K562 (cell line): ENCODE measurements at regions not wholly inside any gene's neighbourhood (a gene's known extent, or its start where the extent isn't known, plus 50 kb on each side); places are given as distances from the start of the nearest gene placed in this dataset.

Experiments used
- ATAC-seq: fragments of 200-7000 bp; cut with Tn5 transposase; 3 replicates; pipeline ENCODE4 v1.9.1; 2020; ENCODE audit warnings: moderate library complexity
- BruUV-seq: library from RNA; stranded (reverse); fragments of 400-500 nt; replicated peaks from 2 replicates; lab custom pipeline; 2021; lab: Mats Ljungman, UMichigan
- CTCF ChIA-PET: fragments of 300-600 bp; formaldehyde crosslinking; extraction: SDS; loops from one replicate; lab custom pipeline; 2021; ENCODE audit warnings: low intra/inter-chr PET ratio; lab: Yijun Ruan, JAX
- POLR2A ChIA-PET: fragments of 300-600, 350-650 bp; sonication (Branson Sonifier 250); formaldehyde crosslinking; extraction: SDS; loops from one replicate; lab custom pipeline; 2021; ENCODE audit warnings: antibody characterized with exemption, inconsistent platforms; lab: Yijun Ruan, JAX
- DNase-seq, 4 experiments: peaks; one replicate each; pipeline versions ENCODE4 v3.0.0 to v3.0.0-alpha.2; 2011 to 2018; ENCODE audit warnings: low spot score in 3 of 4, mixed read lengths in 3 of 4; ENCODE audit errors: extremely low read depth in 1 of 4
- FAIRE-seq: peaks from 2 replicates; lab custom pipeline; 2011; peaks lifted over from hg19 to GRCh38; lab: Jason Lieb, UNC
- H2AFZ ChIP-seq: 2 replicates; pipeline ENCODE4 v1.6.0; 2011; ENCODE audit warnings: low read depth, low read length, control low read depth, inconsistent platforms
- H3K27ac ChIP-seq: fragments of 200-600 bp; 3 replicates; pipeline ENCODE4 v1.8.0; 2011; ENCODE audit warnings: low read depth, mild to moderate bottlenecking, control low read depth, inconsistent platforms, low read length, moderate library complexity, mixed read lengths; ENCODE audit errors: extremely low read depth
- H3K27me3 ChIP-seq, 2 experiments: fragments of 300-600 bp in 1 of 2; 2 replicates in 1 of 2; 3 replicates in 1 of 2; pipeline versions ENCODE4 v1.6.0 to v1.8.0; 2011; ENCODE audit warnings: inconsistent platforms in 2 of 2, low read length in 2 of 2, mild to moderate bottlenecking in 1 of 2, mixed read lengths in 1 of 2, moderate library complexity in 1 of 2; ENCODE audit not compliant: control insufficient read depth in 2 of 2, insufficient read depth in 2 of 2
- H3K36me3 ChIP-seq: fragments of 300-600 bp; 3 replicates; pipeline ENCODE4 v1.8.0; 2011; ENCODE audit warnings: mild to moderate bottlenecking, low read length, inconsistent platforms; ENCODE audit not compliant: control insufficient read depth, insufficient read depth
- H3K4me1 ChIP-seq, 2 experiments: fragments of 200-600 bp in 1 of 2; replicated peaks in 1 of 2; 2 replicates in 1 of 2; 3 replicates in 1 of 2; pipeline versions ENCODE4 v1.5.1 to v1.8.0; 2011; ENCODE audit warnings: inconsistent platforms in 2 of 2, low read length in 2 of 2, mild to moderate bottlenecking in 1 of 2, mixed read lengths in 1 of 2, moderate library complexity in 1 of 2; ENCODE audit not compliant: control insufficient read depth in 2 of 2, insufficient read depth in 2 of 2
- H3K4me2 ChIP-seq: 2 replicates; pipeline ENCODE4 v1.6.1; 2011; ENCODE audit warnings: low read length, control low read depth, inconsistent platforms, mixed read lengths; ENCODE audit not compliant: insufficient read depth
- H3K4me3 ChIP-seq: fragments of 200-600 bp; sonication (generic), shearing (Covaris generic); 2 replicates; pipeline ENCODE4 v1.5.1; 2016; ENCODE audit warnings: control low read depth, inconsistent platforms
- H3K79me2 ChIP-seq: fragments of 200-600 bp; 3 replicates; pipeline ENCODE4 v1.8.0; 2011; ENCODE audit warnings: low read length, inconsistent platforms; ENCODE audit not compliant: control insufficient read depth, insufficient read depth
- H3K9ac ChIP-seq, 2 experiments: 2 replicates each; pipeline versions ENCODE4 v1.6.0 to v1.6.1; 2011; ENCODE audit warnings: low read depth in 2 of 2, low read length in 2 of 2, control low read depth in 1 of 2, inconsistent platforms in 1 of 2, mild to moderate bottlenecking in 1 of 2, mixed read lengths in 1 of 2; ENCODE audit not compliant: insufficient read depth in 1 of 2
- H3K9me1 ChIP-seq: one replicate; pipeline ENCODE4 v1.6.0; 2011; ENCODE audit warnings: inconsistent platforms, mild to moderate bottlenecking, low read length, moderate library complexity; ENCODE audit not compliant: control insufficient read depth, insufficient read depth
- H3K9me3 ChIP-seq: replicated peaks from 2 replicates; pipeline ENCODE4 v1.5.1; 2011; ENCODE audit warnings: low read depth, low read length, inconsistent platforms; ENCODE audit not compliant: control insufficient read depth, insufficient read depth
- H4K20me1 ChIP-seq: replicated peaks from 2 replicates; pipeline ENCODE4 v1.6.1; 2011; ENCODE audit warnings: low read length, inconsistent platforms, mixed read lengths; ENCODE audit not compliant: control insufficient read depth, insufficient read depth
- CEBPB ChIP-seq: fragments of 450-650 bp; IDR thresholded peaks from 2 replicates; pipeline ENCODE4 v1.6.1; 2016; ENCODE audit warnings: missing genetic modification characterization, missing compliant biosample characterization
- E4F1 ChIP-seq: fragments of 250-450 bp; sonication (Bioruptor Pico); IDR thresholded peaks from 2 replicates; pipeline ENCODE4 v1.5.0; 2021; ENCODE audit warnings: mild to moderate bottlenecking, borderline replicate concordance
- PHF8 ChIP-seq: fragments of 200-600 bp; sonication (generic); IDR thresholded peaks from 2 replicates; pipeline ENCODE4 v1.6.1; 2012; ENCODE audit warnings: mixed run types, mild to moderate bottlenecking, inconsistent platforms, low read length, moderate library complexity, borderline replicate concordance
- SRF ChIP-seq, 2 experiments: fragments of 250-450, 450-650 bp in 1 of 2; sonication (Bioruptor Pico) in 1 of 2; sonication (generic) in 1 of 2; formaldehyde crosslinking; IDR thresholded peaks; 2 replicates each; pipeline versions ENCODE4 v1.5.0 to v1.5.1; 2020 to 2022; ENCODE audit warnings: mild to moderate bottlenecking in 1 of 2, missing genetic modification reagents in 1 of 2
- ZNF134 ChIP-seq: fragments of 250-450 bp; sonication (Bioruptor Pico); conservative IDR thresholded peaks from 2 replicates; pipeline ENCODE4 v1.4.0; 2020
- ZNF143 ChIP-seq: sonication (generic); formaldehyde crosslinking; IDR thresholded peaks from 2 replicates; pipeline ENCODE4 v1.9.0; 2022; ENCODE audit warnings: mild to moderate bottlenecking, missing genetic modification reagents
- WGBS: fragments of 100-300 bp; shearing (Covaris generic); methylation state at CpG from one replicate; pipeline ENCODE4 v1.1.6; 2016; ENCODE audit warnings: low coverage, mixed read lengths; ENCODE audit not compliant: insufficient coverage; ENCODE audit errors: missing lambda C conversion rate; 5-methylcytosine and 5-hydroxymethylcytosine counted together
- in situ Hi-C: fragments of 300-500 bp; cut with MboI; formaldehyde crosslinking; loops from 4 replicates; pipeline ENCODE4 v1.15.0; 2018; ENCODE audit warnings: inconsistent platforms, mixed read lengths
- intact Hi-C: fragments of 100-400 bp; cut with micrococcal nuclease; formaldehyde crosslinking; loops from 2 replicates; pipeline ENCODE4 v1.14.2; 2022
- TF ChIP-seq, protein P1 (sequence below), 3 experiments: IDR thresholded peaks in 2 of 3; conservative IDR thresholded peaks in 1 of 3; 2 replicates each; pipeline ENCODE4 v1.5.1; 2011 to 2012; ENCODE audit warnings: low read length in 3 of 3, mild to moderate bottlenecking in 3 of 3, control low read depth in 2 of 3, improper control_type of control experiment in 1 of 3, inconsistent platforms in 1 of 3, low read depth in 1 of 3, mixed read lengths in 1 of 3, moderate library complexity in 1 of 3; ENCODE audit not compliant: insufficient read depth in 2 of 3
- TF ChIP-seq, protein P2 (sequence below): IDR thresholded peaks from 2 replicates; pipeline ENCODE4 v1.6.1; 2011; ENCODE audit not compliant: insufficient read length; ENCODE audit errors: extremely low read depth

DNA sequence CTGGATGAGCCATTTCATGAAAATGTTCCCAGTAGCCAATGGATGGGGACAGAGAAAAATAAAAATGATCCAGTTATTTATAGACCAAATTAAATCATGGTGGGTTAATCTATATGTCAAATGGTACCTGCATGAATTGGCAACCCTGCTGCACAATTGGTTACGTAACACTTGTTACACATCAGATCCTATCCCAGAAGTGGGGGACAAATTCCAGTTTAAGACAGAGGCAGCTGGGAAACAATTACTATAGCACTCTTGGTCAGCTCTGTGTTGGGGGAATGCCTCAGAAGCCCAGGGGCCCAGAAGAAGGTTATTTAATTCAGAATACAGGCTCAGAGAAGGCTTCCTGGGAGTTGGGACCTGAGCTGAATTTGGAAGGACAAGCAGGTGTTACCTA is 81.1 kb upstream of the FLT1 start:
- POLR2A ChIA-PET, result no interaction called here
- H3K4me3 ChIP-seq, result no peak overlapping the region
- peaks cover 0 to 20% of the 10 kb centered on the region in 2 experiments; a peak in 3 of 5 replicates for H3K4me1 ChIP-seq
- H4K20me1 ChIP-seq, result no peaks in the 10 kb centered on the region
- no peak overlapping the region for H2AFZ ChIP-seq
- no peak for ATAC-seq
- no peaks in the 10 kb centered on the region for H3K9me1 ChIP-seq
- H3K4me2 ChIP-seq, result no peak overlapping the region
- 100% methylated on average over 1 of the region's 1 CpG for WGBS
- no peaks in the 10 kb centered on the region for H3K9me3 ChIP-seq
- in situ Hi-C loops, result no loop called here
- no peak overlapping the region for H3K9ac ChIP-seq
- H3K27me3 ChIP-seq, result no peaks in the 10 kb centered on the region
- no peak for TF ChIP-seq ZNF143
- TF ChIP-seq PHF8, result no peak
- TF ChIP-seq CEBPB (tag), result peak; percentile 72
- TF ChIP-seq, all 486 proteins: peak for 1
- H3K27ac ChIP-seq, result no peak overlapping the region
- intact Hi-C loops, result no loop called here
- BruUV-seq, result no TSS peak
- CTCF ChIA-PET, result no interaction called here
- FAIRE-seq (no peak), DNase-seq (no peak)
- no peaks in the 10 kb centered on the region for H3K79me2 ChIP-seq
- H3K36me3 ChIP-seq, result no peaks in the 10 kb centered on the region

DNA sequence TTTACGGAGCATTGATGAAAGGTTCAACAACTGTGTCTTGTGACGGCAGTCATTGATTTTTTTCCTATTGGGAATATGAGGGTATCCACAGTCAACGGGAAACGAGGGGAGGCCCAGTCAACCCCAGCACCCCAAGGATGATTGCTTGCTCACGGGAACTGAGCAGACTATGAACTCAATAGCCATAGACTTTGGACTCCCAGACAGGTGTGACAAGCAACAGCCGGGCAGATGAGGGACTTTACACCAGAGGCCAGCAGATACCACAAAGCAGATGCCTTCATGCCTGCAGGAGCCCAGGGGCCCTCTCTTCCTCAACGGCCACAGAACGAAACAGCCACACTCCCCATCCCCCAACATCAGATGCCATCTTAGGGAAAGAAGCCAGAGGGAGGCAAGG is 80.3 kb upstream of the FLT1 start:
- Histone ChIP-seq H4K20me1 (no peaks in the 10 kb centered on the region), H3K4me1 (peaks cover 0 to 20% of the 10 kb centered on the region in 2 experiments; a peak in 3 of 5 replicates), H3K79me2 (no peaks in the 10 kb centered on the region), H3K27me3 (no peaks in the 10 kb centered on the region), H3K4me3 (no peak overlapping the region; the same call in 1 of the 2 replicates), H3K9ac (peak overlapping the region in 1 of 2 experiments; percentile 56; a peak in 2 of 4 replicates), H3K9me1 (no peaks in the 10 kb centered on the region), H2AFZ (peak overlapping the region; percentile 58), H3K27ac (peak overlapping the region; percentile 81), H3K4me2 (peak overlapping the region; percentile 73), H3K36me3 (no peaks in the 10 kb centered on the region), H3K9me3 (no peaks in the 10 kb centered on the region)
- in situ Hi-C loops, result no loop called here
- intact Hi-C loops, result no loop called here
- FAIRE-seq (no peak), ATAC-seq (peak; percentile 76), DNase-seq (peak; percentile 42 to 52 (median 48))
- BruUV-seq, result no TSS peak
- 6% methylated on average over 7 of the region's 8 CpGs for WGBS
- POLR2A ChIA-PET, result interaction anchor here (0.8 kb wide), 1 partner anchor 12 kb away, joined by 3 read pairs; no protein-coding TSS in a partner anchor
- CTCF ChIA-PET, result no interaction called here
- TF ChIP-seq, protein P1, sequence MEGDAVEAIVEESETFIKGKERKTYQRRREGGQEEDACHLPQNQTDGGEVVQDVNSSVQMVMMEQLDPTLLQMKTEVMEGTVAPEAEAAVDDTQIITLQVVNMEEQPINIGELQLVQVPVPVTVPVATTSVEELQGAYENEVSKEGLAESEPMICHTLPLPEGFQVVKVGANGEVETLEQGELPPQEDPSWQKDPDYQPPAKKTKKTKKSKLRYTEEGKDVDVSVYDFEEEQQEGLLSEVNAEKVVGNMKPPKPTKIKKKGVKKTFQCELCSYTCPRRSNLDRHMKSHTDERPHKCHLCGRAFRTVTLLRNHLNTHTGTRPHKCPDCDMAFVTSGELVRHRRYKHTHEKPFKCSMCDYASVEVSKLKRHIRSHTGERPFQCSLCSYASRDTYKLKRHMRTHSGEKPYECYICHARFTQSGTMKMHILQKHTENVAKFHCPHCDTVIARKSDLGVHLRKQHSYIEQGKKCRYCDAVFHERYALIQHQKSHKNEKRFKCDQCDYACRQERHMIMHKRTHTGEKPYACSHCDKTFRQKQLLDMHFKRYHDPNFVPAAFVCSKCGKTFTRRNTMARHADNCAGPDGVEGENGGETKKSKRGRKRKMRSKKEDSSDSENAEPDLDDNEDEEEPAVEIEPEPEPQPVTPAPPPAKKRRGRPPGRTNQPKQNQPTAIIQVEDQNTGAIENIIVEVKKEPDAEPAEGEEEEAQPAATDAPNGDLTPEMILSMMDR (IDR thresholded peaks at IDR 0.05 in 2 of 3, conservative IDR thresholded peaks at IDR 0.05 in 1 of 3; ENCODE audit: insufficient read depth in 2 of 3, low read depth in 1 of 3, low read length in 3 of 3), result no peak
- TF ChIP-seq, protein P2, sequence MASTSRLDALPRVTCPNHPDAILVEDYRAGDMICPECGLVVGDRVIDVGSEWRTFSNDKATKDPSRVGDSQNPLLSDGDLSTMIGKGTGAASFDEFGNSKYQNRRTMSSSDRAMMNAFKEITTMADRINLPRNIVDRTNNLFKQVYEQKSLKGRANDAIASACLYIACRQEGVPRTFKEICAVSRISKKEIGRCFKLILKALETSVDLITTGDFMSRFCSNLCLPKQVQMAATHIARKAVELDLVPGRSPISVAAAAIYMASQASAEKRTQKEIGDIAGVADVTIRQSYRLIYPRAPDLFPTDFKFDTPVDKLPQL, result no peak
- TF ChIP-seq SRF (CRISPR knock-in tag; IDR thresholded peaks at IDR 0.05) (no peak; a peak in 1 of 4 replicates), ZNF134 (CRISPR knock-in tag) (no peak), E4F1 (no peak)
